NOMO-1 (cell line): ENCODE measurements at regions not wholly inside any gene's neighbourhood (a gene's known extent, or its start where the extent isn't known, plus 50 kb on each side); places are given as distances from the start of the nearest gene placed in this dataset.
"Not testable (repeated sequence)": the region's sequence is repeated elsewhere in the genome, so short reads cannot be mapped to it uniquely, and the experiment has no call there.

Source experiments
- DNase-seq, 2 experiments: peaks; one replicate each; lab custom pipeline; 2025; ENCODE audit not compliant: unreplicated experiment in 2 of 2; lab: John Stamatoyannopoulos, UW

DNA sequence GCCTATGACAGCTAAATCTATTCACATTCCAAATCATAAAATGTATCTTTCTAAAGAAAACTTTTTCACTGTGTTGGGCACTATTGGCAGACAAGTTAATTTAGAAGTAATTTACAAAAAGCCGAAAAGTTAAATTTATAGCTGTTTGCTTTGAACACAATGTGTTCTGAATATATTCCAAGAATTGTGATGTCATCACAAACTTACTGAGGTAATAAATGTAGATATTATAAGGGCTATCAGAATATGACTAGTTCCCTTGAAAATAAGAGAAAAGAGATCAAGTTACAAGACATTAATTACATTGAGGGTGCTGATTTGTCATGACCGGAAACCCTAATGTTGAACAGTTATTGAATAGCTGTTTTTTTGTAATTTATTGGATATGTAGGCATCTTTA is 153.9 kb upstream of the SCN7A start:
- DNase-seq = no peak

DNA sequence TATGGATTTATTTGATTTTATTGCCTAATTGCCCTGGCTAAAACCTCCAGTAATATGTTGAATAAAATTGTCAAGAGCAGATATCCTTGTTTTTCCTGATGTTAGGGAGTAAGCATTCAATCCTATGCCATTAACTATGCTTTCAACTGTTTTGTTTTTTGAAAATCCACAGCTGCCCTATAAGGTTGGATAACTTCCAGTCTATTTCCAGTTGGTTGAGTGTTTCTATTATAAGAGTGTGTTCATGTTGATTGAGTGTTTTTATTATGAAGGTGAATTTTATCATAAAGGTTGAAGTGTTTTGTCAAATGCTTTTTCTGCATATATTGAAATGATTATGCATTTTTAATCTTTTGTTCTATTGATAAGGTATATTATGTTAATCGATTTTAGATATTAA is 149.9 kb upstream of the SCN7A start:
- DNase-seq = no peak

DNA sequence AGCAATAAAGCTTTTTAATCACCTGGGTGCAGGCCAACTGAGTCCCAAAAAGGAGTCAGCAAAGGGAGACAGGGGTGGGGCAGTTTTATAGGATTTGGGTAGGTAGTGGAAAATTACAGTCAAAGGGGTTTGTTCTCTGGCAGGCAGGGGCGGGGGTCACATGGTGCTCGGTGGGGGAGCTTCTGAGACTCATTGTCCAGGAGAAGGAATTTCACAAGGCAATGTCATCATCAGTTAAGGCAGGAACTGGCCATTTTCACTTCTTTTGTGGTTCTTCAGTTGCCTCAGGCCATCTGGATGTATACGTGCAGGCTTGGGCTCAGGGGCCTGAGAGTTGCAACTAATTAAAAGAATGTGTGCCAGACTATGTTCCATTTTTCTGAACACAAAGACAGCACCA is 147.5 kb upstream of the SCN7A start:
- DNase-seq = not testable (repeated sequence)

DNA sequence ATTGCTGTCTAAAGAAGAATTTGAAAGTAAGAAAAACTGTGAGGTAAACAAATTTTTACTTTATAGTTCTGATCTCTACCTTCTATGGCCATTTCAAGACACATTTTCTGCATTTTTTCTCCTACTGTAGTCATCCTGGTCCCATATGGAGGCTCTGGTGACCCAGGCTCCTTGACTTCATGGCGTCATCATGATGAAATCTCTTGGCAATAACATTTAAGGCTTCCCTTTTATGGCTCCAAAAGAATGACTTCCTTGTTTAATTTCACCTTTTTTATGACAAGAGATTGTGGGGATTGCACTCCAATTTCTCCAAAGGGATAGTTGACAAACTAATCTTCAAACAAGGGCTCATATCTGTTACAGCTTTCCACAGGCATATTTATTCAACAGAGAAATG is 143.0 kb upstream of the SCN7A start:
- no peak for DNase-seq

DNA sequence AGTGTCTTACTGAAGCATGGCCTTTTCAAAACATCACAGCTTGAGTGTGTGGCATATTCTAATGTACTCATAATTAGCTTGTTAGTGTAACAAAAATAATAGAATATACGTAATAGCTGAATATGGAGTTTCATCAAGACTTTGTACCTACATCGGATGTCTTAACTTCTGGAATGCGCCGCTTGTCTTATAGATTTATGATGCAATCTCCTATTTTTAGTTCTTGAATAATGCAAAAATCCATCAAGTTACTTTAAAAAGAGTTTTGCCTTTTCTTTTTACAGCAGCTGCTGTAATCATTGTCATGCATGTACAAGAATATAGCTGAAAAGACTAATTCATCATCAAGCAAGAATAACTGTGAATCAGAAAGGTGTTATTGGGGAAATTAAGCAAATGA is 140.7 kb upstream of the SCN7A start:
- no peak for DNase-seq

DNA sequence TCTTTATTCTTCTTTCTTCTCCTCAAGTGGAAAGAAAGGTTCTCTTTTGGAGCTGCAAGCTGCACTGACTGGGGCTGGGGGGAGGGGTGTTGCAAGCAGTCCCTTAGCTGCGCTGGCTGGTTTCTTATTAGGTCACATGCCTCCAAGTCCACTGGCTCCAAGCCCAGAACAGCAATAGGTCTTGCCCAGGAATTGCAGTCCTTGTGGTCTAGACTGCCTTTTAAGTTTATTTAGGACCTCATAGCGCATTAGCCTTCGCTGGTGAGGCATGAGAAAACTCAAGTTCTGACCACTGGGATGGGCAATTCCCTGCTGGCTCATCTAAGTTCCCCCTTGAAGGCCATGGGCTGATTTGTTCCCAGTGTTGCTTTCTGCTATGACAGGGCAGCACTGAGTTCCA is 138.6 kb upstream of the SCN7A start:
- no peak for DNase-seq

DNA sequence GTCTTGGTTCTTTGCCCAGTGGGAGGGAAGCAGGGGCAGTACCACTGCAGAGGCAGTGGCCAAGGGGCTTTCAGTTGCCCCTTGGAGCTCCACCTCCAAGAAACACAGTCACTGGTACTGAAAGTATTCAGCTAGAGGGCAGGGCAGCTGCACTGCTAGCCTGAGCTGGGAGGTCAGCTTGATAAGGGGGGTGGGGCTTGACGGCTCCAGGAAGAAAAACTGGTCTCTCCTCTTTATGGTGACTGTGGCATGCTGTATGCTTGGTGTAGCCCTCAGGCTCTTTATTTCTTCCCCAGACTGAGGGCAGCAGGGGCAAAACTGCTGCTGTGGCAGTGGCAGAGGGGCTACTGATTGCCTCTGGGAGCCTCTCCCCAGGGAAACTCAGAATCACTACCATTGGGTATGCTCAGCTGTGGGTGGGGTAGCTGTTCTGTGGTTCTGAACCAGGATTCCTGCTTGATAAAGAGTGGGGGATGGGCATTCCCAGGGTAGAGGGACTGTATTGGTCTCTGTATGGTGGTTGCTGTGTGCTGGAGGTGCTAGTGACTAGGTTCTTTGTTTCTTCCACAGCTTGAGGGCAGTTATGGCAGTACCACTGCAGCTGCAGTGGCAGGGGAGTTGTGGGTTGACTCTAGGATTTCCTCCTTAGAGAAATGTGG is 134.6 kb upstream of the SCN7A start:
- DNase-seq = no peak

DNA sequence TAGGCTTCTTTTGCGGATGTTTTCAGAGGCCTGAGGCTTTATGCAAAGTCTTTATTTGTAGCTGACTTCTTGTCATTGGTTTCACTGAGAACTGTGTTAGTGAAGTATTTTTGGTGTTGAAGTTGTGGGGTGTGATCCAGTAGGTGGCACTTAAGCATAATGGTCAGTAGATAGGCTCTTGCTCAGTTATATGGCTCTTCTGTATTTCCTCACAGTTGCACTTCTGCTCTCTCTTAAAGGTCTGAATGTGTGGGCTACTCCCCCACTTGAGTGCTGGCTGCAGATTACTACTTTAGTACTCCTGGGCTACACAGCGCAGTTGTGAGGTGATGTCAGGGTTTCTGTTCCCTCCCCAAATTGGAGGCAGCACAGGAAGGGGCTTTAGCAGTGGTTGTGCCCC is 133.8 kb upstream of the SCN7A start:
- DNase-seq = no peak

DNA sequence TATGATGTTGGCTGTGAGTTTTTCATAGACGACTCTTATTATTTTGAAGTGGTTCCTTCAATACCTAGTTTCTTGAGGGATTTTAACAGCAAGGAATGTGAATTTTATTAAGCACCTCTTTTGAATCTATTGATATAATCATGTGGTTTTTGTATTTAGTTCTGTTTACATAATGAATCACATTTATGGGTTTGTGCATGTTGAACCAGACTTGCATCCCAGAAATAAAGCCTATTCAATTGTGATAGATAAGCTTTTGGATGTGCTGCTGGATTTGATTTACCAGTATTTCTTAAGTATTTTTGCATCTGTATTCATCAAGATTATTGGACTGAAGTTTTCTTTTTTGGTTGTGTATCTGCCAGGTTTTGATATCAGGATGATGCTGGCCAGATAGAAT is 131.6 kb upstream of the SCN7A start:
- no peak for DNase-seq

DNA sequence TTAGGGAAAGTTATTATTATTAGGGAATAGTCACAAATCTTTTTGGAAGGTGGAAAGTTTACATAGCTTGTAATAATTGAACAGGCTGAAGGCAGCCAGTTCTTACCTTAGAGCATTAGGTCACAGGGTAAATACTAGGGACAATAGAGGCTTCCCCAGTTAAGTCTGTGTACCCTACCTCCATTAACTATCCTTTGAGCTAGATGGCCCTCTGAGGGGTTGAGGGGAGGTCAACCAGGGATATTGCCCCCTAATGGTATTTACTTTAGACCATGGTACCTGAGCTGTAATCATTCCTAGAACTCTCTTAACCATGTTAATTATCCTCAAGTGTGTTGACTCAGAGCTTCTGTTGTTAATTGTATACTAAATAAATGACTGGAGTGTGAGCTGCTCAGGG is 120.5 kb upstream of the SCN7A start:
- no peak for DNase-seq

DNA sequence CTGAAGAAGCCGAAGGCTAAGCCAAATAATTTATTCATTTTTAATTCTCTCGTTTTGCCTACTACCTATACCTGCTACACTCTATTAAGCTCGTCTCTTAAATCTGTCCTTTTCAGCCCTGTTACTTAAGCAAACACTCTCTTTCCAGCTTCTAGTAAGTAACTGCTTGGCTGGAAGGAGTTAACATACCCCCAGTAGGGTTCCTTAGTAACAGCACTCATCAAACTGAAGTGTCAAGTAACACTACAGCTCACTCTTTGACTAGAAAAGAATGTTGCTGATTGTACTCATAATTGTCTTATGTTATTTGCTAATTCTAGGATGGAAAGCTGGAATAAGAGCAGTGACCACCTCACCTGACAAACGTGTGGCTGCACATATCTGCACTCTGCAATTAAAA is 120.0 kb upstream of the SCN7A start:
- no peak for DNase-seq

DNA sequence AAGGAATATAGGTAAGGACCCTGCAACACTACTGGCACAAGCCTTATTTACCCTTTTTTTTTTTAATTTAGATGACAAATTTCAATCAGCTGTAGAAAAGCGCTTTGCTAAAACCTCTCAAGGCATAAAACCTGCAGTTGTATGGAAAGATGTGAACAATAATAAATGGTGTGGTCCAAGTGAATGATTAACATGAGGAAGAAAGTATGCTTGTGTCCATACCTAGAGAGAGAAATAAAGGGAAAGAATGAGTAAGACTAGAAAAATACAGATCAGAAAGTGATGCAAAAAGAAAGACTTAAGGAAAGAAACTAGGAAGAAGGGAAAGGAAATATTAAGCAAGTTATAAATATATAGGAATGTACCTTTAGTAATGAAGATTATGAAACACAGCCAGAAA is 119.2 kb upstream of the SCN7A start:
- no peak for DNase-seq

DNA sequence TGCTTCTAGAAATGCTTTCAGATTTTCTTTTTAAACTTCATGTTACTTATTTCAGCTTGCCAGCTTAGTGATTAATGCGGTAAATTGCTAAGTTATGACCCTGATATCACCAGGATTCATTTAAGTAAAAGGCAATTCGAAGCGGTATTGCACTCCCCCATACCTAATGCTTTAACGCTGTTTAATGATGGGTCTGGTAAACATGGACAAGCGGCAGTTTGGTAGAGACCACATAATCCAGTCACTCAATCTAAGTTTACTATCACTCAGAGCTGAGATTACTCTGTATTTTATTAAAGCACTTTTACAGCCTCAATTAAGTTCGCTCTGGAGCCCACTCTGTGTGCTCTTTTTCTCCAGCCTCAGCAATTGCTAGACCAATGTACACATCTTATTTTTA is 118.2 kb upstream of the SCN7A start:
- no peak for DNase-seq

DNA sequence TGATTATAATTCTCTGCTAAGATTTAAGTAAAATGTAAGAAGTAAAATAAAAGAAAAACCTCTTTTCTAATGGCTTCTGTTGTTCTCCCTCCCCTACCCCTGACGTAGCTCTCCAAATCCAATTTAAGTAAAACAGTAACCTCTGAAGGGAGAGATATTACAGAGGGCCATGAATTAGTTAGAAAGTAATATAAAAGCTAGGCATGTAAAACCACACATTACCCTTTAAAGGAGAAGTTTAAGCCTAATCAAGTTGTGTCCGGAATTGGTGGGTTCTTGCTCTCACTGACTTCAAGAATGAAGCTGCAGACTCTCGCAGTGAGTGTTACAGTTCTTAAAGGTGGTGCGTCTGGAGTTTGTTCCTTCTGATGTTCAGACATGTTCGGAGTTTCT is 116.9 kb upstream of the SCN7A start:
- no peak for DNase-seq

DNA sequence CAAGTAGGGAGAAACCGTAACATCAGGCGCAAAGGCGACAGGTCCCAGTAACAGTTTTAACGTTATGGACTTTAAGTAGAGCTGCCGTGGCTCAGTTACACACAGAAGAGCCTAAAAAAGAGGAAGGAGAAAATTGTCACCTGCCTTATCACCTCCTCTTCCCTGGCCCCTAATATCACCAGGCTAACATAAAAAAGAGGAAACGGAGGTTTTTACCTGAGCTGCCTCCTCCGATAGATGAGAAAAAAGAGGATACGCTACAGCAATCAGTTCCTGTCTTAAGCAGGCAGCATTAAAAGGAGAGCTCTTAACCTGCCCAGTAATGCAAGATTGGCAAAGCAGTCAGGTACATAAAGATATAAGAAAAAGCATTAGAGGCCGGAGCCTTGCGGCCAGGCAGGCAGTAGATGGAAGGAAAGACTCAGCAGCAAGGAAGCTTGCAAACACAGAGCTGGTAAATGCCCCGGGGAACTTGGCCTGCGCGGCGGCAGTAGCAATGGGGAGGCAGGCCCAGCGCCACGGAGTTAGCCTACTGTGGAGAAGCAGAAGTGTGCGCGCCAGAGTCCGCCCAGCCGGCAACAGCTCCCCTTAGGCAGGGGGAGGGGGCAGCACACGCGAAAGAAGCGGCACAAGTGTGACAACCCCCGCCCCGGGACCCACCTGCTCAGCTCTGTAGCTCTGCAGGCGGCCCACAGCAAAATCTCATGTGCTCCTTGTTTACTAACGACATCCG is 116.3 kb upstream of the SCN7A start:
- no peak for DNase-seq

DNA sequence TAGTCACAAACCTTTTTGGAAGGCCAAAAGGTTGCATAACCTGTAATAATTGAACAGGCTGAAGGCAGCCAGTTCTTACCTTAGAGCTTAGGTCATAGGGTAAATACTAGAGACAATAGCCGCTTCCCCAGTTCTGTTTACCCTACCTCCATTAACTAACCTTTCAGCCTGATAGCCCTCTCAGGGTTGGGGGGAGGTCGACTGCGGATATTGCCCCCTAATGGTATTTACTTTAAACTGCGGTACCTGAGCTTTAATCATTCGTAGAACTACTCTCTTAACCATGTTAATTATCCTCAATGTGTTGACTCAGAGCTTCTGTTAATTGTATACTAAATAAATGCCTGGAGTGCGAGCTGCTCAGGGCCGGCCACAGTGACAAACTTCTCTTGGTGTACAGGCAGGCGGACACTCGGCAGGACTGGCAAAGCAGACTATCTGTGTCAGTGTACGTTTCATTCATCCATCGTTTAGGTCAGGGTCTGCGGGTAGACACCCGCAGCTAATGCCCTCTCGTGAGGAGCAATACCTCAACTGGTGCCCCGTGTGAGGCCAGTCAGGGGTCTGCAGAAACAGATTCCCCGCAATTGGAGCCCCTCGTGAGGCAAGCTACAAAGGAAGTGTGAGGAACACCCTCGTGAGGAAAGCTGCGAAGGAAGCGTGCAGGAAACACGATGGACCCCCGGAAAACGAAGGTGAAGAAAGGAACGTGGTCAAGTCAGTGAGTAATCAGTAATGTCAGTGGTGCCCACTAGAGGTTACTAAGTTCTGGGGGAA is 115.3 kb upstream of the SCN7A start:
- no peak for DNase-seq

DNA sequence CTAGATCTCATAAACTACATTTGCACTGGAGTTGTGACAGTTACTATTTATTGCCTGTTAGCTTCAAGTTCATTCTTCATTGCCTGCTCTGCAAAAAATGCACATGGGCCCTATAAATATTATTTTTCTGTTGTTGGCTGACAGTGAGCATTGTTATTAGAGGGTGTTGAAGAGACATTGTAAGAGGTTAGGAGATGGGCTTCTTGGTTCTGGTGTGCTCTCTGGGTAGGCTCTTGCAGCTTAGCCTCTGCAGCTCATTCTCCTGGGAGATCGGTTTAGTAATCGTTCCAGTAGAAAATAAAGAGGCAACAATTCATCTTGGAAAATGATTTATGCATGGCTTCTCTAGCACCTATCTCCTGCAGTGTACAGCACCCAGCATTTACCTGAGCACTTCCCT is 113.8 kb upstream of the SCN7A start:
- no peak for DNase-seq

DNA sequence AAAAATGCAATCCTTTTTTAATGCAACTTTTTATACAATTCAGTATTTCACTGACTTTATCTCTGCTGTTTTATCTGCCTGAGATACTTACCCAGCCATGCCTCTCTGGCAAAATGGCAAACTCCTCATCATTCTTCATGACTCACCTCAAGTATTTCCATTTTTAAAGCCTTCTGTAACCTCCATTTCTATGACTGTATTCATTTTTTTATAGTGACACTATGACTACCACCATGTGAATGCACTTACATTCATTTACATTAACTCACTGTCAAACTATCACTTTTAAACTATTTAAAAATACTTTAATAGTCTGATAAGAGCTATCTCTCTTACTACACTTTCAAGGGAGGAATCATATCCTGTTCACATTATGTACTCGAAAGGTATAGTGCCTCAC is 99.4 kb upstream of the SCN7A start:
- no peak for DNase-seq

DNA sequence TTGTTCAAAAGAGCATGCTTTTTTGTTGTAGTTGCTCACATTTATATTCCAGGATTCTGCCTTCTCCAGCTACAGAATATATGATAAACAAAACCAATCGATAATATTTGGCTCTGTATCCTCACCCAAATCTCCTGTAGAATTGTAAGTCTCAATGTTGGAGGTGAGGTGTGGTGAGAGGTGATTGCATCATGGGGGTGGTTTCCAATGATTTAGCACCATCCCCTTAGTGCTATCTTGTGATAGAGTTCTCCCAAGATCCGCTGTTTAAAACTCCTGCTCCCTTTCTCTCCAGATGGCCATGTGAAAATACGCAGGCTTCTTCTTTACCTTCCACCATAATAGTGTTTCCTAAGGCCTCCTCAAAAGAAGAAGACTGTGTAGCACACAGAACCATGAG is 98.7 kb upstream of the SCN7A start:
- DNase-seq = no peak

DNA sequence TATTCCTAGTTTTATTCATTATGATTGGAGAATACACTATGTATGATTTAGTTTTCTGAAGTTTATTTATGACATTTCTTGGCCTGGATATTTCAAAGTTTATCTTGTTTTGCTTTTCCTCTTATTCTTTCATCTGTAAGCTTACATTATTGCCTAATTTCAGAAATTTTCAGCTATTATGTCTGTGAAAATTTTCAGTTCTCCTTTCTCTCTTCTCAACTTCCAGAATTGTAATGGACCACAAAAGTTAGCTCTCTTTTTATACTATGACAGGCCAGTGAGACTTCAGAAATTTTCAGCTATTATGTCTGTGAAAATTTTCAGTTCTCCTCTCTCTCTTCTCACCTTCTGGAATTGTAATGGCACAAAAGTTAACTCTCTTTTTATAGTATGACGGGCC is 97.2 kb upstream of the SCN7A start:
- DNase-seq = peak; percentile 25 to 55

DNA sequence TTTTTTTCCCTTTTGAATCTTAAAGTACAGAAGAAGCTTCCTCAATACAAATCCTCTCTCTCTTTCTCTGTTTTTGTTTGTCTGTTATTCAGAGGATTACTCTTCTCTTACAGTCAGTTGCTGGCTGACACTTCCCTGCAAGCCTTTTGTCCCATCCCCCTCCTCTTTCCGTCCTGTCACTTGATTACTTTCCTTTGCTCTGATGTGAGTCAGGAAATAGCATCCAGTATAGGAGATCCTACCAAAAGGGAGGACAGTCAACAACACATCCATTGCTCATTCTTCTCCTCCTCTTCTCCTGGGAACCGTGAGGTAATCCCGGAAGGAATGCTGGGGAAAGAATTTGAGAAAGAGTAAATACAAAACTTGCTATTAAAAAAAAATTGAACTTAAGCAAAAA is 79.3 kb upstream of the SCN7A start:
- DNase-seq = no peak

DNA sequence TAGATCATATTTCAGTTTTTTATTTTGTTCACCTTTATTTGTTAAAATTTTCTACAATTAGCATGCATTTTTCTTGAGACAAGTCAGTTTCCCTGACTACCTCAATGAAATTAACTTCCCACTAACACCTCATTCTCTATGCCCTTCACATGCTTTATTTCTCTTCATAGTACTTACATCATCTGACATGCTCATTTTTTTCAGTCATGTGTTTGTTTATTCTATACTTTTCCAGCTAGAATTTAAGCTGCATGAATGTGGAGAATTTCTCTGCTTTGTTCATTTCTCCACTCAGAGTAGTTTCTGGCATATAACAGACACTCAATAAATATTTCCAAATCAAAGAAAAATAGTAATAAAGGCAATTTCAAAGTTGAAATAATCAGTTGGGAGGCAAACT is 78.9 kb upstream of the SCN7A start:
- no peak for DNase-seq
